22Rv1 (cell line): ENCODE measurements at regions not wholly inside any gene's neighbourhood (a gene's known extent, or its start where the extent isn't known, plus 50 kb on each side); places are given as distances from the start of the nearest gene placed in this dataset.

Experiments used
- CTCF ChIP-seq: fragments of 450-650 bp; IDR thresholded peaks from 2 replicates; pipeline ENCODE4 v1.5.1; 2017; ENCODE audit warnings: mild to moderate bottlenecking
- ZFX ChIP-seq: fragments of 450-650 bp; IDR thresholded peaks from 2 replicates; pipeline ENCODE4 v1.6.1; 2017; ENCODE audit warnings: antibody characterized with exemption, borderline replicate concordance

- TF ChIP-seq ZFX (no peak), CTCF (no peak)
These were observed 370.1 kb upstream of the DDHD1 start for GRCh38 chr14:53523226-53523625.
